Stimulated activated CD4-positive, alpha-beta T cell treated with anti-CD3 and anti-CD28 coated beads, Interleukin-1b, Interleukin-23, amount 100 ng/mL, for 48 hours (primary cell): ENCODE measurements at regions not wholly inside any gene's neighbourhood (a gene's known extent, or its start where the extent isn't known, plus 50 kb on each side); places are given as distances from the start of the nearest gene placed in this dataset.
A peak's percentile ranks its signal among the peaks of the same experiment; 100 is the strongest.

Experiments
- DNase-seq: peaks from one replicate; pipeline ENCODE4 v3.0.0-alpha.2; 2020

GRCh38 chr9:129250786-129251185 lies 72.7 kb upstream of the IER5L start:
- no peak for DNase-seq

- no peak for DNase-seq
These were observed 69.5 kb upstream of the IER5L start for GRCh38 chr9:129247285-129248153.

- no peak for DNase-seq
These were observed 67.2 kb upstream of the IER5L start for GRCh38 chr9:129245276-129245675.

GRCh38 chr9:129242971-129243561 lies 65.0 kb upstream of the IER5L start:
- DNase-seq, result no peak

- DNase-seq, result no peak
These were observed 64.3 kb upstream of the IER5L start for GRCh38 chr9:129242191-129242941.

- DNase-seq, result no peak
These were observed 63.7 kb upstream of the IER5L start for GRCh38 chr9:129241725-129242124.

- no peak for DNase-seq
These were observed 62.6 kb upstream of the IER5L start for GRCh38 chr9:129240581-129241211.

GRCh38 chr9:129239946-129240490 lies 62.0 kb upstream of the IER5L start:
- no peak for DNase-seq

- no peak for DNase-seq
These were observed 59.7 kb upstream of the IER5L start for GRCh38 chr9:129237803-129238202.

- DNase-seq, result peak; percentile 76
These were observed 59.1 kb upstream of the IER5L start for GRCh38 chr9:129237164-129237611.

GRCh38 chr9:129236441-129237145 lies 58.5 kb upstream of the IER5L start:
- DNase-seq, result no peak

GRCh38 chr9:129235931-129236331 lies 57.9 kb upstream of the IER5L start:
- peak; percentile 66 for DNase-seq

- DNase-seq, result no peak
These were observed 57.2 kb upstream of the IER5L start for GRCh38 chr9:129235041-129235930.

GRCh38 chr9:129234491-129234890 lies 56.4 kb upstream of the IER5L start:
- DNase-seq, result no peak

GRCh38 chr9:129232839-129233591 lies 55.0 kb upstream of the IER5L start:
- no peak for DNase-seq

- DNase-seq, result no peak
These were observed 53.7 kb upstream of the IER5L start for GRCh38 chr9:129231759-129232158.

GRCh38 chr9:129231022-129231739 lies 53.1 kb upstream of the IER5L start:
- no peak for DNase-seq

- no peak for DNase-seq
These were observed 52.2 kb upstream of the IER5L start for GRCh38 chr9:129230302-129230701.
